ENCODE measurements at regions not wholly inside any gene's neighbourhood (a gene's known extent, or its start where the extent isn't known, plus 50 kb on each side); places are given as distances from the start of the nearest gene placed in this dataset.

DNA sequence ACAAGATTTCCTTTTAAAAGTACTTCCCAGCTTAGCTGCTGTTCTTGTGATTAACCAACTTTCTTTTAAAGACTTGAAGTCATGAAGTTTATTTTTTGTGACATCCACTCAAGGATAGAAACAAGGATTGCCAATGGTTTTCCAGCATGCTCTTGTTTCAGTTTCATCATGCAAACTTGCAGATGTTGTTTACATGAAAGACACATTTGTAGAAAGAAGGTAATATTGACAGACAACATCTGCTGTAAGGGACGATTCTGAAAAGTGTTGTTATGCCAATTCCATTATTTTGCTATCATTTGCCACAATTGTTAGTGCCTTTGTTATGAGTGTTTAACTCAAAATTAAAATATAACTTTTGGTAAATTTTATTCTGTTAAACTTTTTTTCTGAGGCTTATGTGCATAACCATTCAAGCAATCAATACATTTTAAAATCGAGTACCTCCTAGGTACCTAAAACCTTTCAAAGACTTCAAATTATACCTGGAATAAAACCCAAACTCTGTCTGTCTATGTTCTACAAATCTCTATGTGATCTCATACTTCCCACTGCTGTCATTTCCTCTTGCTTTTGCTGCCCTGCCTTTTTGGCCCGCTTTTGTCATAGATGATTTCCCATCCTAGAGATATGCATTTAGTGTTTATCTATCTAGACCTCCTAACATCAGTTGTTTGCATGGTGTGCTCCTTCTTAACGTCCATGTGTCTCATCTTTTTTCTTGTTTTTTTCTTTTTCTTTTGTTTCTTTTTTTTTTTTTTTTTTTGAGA, 630.4 kb downstream of the NR2F2 start:
- TF ChIP-seq POLR2A (IDR thresholded peaks at IDR 0.05) = no peak
- 75% methylated on average over 4 of the region's 4 CpGs for WGBS
- no peaks in the 10 kb centered on the region for H3K36me3 ChIP-seq
- no peaks in the 10 kb centered on the region for H3K27me3 ChIP-seq (replicated peaks; ENCODE audit: insufficient read depth)
- no peak overlapping the region for H3K27ac ChIP-seq
- no peaks in the 10 kb centered on the region for H3K9me3 ChIP-seq
- H3K4me3 ChIP-seq = no peak overlapping the region
- intact Hi-C loops (cut with DNase I) = no loop called here
- DNase-seq (ENCODE audit: low spot score) = no peak
- H3K4me1 ChIP-seq (replicated peaks) = no peaks in the 10 kb centered on the region

DNA sequence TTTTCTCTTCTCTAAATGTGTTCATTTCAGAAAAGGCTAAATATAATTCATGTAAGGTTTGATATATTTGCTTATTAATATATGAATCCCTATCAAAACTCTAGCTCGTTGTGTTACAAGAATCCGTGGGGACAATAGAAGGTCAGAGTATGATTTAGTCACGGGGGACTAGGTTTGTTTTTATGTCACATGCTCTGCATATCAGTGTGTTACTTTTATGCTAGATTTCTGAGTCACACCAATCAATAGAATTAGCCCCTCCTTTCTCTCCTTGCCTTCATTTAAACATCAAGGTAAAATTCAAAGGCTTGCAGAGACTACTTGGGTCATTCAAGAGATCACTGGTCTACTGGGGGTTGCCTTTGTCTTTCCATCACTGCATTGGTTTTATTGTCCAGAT, 636.1 kb downstream of the NR2F2 start:
- H3K36me3 ChIP-seq = no peaks in the 10 kb centered on the region
- H3K4me3 ChIP-seq = no peak overlapping the region
- no peak for DNase-seq (ENCODE audit: low spot score)
- H3K4me1 ChIP-seq (replicated peaks) = no peaks in the 10 kb centered on the region
- H3K27ac ChIP-seq = no peak overlapping the region
- no peaks in the 10 kb centered on the region for H3K9me3 ChIP-seq
- WGBS = 69% methylated on average over 3 of the region's 3 CpGs
- H3K27me3 ChIP-seq (replicated peaks; ENCODE audit: insufficient read depth) = no peaks in the 10 kb centered on the region
- no peak for TF ChIP-seq POLR2AphosphoS5 (IDR thresholded peaks at IDR 0.05)
- TF ChIP-seq, protein P1, sequence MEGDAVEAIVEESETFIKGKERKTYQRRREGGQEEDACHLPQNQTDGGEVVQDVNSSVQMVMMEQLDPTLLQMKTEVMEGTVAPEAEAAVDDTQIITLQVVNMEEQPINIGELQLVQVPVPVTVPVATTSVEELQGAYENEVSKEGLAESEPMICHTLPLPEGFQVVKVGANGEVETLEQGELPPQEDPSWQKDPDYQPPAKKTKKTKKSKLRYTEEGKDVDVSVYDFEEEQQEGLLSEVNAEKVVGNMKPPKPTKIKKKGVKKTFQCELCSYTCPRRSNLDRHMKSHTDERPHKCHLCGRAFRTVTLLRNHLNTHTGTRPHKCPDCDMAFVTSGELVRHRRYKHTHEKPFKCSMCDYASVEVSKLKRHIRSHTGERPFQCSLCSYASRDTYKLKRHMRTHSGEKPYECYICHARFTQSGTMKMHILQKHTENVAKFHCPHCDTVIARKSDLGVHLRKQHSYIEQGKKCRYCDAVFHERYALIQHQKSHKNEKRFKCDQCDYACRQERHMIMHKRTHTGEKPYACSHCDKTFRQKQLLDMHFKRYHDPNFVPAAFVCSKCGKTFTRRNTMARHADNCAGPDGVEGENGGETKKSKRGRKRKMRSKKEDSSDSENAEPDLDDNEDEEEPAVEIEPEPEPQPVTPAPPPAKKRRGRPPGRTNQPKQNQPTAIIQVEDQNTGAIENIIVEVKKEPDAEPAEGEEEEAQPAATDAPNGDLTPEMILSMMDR (IDR thresholded peaks at IDR 0.05) = no peak
- TF ChIP-seq POLR2A (IDR thresholded peaks at IDR 0.05) = no peak
- intact Hi-C loops (cut with DNase I) = no loop called here

DNA sequence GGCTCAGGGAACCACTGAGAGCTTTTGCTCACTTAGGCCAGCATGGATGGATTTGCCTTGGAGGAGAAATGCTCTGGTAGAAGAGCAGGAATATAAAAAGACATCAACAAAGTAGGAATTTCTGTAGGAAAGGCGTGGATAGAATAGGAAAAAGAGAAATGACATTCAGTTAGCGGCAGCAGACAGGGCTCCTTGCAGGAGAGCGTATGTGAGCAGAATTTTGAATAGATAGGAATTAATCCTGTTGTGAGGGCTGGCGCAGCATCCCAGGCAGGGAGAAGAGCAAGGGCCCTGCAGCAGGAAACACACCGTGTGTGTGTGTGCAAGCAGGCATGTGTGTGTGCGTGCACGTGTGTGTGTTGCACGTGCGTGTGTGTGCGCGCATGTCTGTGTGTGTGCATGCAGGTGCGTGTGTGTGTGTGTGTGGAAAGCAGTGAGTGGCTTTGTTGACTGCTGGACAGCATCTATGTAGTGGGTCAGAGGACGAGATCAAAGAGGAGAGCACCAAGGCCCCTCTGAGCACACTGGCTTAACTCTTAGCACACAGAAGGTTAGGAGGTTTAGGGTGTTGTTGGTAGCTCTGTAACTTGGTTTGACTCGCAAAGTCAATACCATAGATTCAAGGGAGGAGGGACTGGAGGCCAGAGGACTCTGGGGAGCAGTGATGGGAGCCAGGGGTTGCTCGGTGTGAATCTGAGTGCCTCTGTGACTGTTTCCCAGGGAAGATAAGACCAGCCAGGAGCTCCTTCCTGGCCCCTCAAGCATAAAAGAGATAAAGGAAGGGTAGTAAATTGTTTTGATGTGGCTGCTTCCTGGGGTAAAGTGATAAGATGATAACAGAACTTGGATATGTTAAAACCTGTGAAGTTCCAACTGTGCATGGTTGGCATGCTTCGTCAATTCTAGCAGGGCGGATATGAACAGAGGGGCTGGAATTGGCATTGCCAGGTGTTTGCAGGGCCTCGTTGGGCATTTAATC, 639.5 kb downstream of the NR2F2 start:
- Histone ChIP-seq H3K9me3 (no peaks in the 10 kb centered on the region), H3K27ac (no peak overlapping the region), H3K27me3 (replicated peaks; ENCODE audit: insufficient read depth) (no peaks in the 10 kb centered on the region), H3K36me3 (no peaks in the 10 kb centered on the region), H3K4me1 (replicated peaks) (no peaks in the 10 kb centered on the region), H3K4me3 (no peak overlapping the region)
- TF ChIP-seq POLR2AphosphoS5 (IDR thresholded peaks at IDR 0.05) (no peak), POLR2A (IDR thresholded peaks at IDR 0.05) (no peak)
- TF ChIP-seq, protein P1 (IDR thresholded peaks at IDR 0.05) = no peak
- no peak for DNase-seq (ENCODE audit: low spot score)
- 70% methylated on average over 18 of the region's 18 CpGs for WGBS
- intact Hi-C loops (cut with DNase I) = no loop called here

DNA sequence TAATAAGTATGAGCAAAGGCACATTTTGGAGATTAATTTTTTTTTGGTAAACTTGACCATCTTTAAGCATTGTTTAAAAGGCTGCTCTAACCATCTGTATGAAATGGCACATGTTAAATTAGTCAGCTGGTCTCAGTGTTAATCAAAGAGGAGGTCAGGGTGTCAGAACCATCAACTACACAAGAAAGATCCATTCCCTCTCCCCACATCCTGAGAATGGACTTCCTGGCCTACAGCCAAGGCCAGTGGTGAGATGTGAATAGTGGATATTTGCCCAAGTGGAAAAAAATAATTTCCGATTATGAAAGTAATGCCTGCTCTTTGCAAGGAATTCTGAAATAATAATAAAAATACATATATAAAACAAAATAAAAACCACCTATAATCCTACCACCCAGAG, 641.7 kb downstream of the NR2F2 start:
- intact Hi-C loops (cut with DNase I) = no loop called here
- no peak for DNase-seq (ENCODE audit: low spot score)

DNA sequence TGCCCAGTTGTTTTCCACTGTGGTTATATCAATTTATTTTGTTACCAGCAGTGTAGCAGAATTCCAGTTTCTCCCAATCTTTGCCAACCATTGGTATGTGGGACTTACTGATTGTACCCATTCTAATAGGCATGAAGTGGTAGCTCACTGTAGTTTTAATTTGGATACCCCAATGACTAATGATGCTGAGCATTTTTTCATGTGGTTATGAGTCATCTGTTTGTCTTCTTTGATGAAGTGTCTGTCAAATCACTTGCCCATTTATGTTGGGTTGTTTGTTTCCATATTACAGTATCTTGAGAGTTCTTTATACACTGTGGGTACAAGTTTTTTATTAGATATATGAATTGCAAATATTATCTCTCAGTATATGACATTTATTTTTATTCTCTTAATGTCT, 644.3 kb downstream of the NR2F2 start:
- H3K36me3 ChIP-seq = no peaks in the 10 kb centered on the region
- intact Hi-C loops (cut with DNase I) = no loop called here
- H3K9me3 ChIP-seq = no peaks in the 10 kb centered on the region
- H3K4me1 ChIP-seq (replicated peaks) = no peaks in the 10 kb centered on the region
- no peaks in the 10 kb centered on the region for H3K27me3 ChIP-seq (replicated peaks; ENCODE audit: insufficient read depth)
- no peak overlapping the region for H3K4me3 ChIP-seq
- H3K27ac ChIP-seq = no peak overlapping the region
- no peak for DNase-seq (ENCODE audit: low spot score)
- no peak for TF ChIP-seq POLR2AphosphoS5 (IDR thresholded peaks at IDR 0.05)
- TF ChIP-seq, protein P1 (IDR thresholded peaks at IDR 0.05) = no peak
- TF ChIP-seq POLR2A (IDR thresholded peaks at IDR 0.05) = no peak

More for the DNA sequence above, 641.7 kb downstream of the NR2F2 start:
- WGBS = 30% methylated on average over 1 of the region's 1 CpG
- H3K9me3 ChIP-seq = no peaks in the 10 kb centered on the region
- no peaks in the 10 kb centered on the region for H3K4me1 ChIP-seq (replicated peaks)
- H3K36me3 ChIP-seq = no peaks in the 10 kb centered on the region
- H3K27me3 ChIP-seq (replicated peaks; ENCODE audit: insufficient read depth) = no peaks in the 10 kb centered on the region
- no peak for TF ChIP-seq POLR2AphosphoS5 (IDR thresholded peaks at IDR 0.05)
- TF ChIP-seq, protein P1 (IDR thresholded peaks at IDR 0.05) = no peak
- no peak for TF ChIP-seq POLR2A (IDR thresholded peaks at IDR 0.05)
- no peak overlapping the region for H3K27ac ChIP-seq
- H3K4me3 ChIP-seq = no peak overlapping the region

Data from prostate gland (tissue), 2 donors.